A204.1 (cell line): ENCODE measurements at regions not wholly inside any gene's neighbourhood (a gene's known extent, or its start where the extent isn't known, plus 50 kb on each side); places are given as distances from the start of the nearest gene placed in this dataset.
"Not testable (repeated sequence)": the region's sequence is repeated elsewhere in the genome, so short reads cannot be mapped to it uniquely, and the experiment has no call there.

ENCODE experiments used
- FAIRE-seq: peaks from 2 replicates; lab custom pipeline; 2012; peaks lifted over from hg19 to GRCh38; lab: Jason Lieb, UNC

DNA sequence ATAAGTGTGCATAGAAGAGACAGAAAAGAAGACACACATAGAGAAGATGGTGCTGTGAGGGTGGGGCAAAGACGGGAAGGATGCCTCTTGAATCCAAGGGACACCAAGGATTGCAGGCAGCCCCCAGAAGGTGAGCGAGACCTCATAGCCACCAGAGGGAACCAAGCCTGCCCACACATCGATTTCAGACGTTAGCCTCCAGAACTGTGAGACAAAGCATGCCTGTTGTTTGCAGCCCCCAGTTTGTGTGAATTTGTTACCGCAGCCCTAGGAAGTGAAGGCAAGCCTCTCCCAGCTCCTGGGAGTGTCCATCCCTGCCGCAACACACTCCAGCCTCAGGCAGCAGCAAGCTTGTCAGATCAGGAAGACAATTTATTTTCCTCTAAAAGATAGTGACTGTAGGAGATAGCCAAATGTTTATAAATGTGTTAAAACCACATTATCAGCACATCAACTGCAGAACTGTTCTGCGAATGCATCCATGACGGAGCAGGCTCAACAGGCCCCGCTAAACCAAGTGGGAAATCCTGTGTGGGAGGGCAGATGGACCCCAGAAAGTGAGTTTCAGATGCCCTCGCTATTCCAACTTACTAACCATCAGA, 543.3 kb downstream of the MATN1 start:
- no peak for FAIRE-seq

DNA sequence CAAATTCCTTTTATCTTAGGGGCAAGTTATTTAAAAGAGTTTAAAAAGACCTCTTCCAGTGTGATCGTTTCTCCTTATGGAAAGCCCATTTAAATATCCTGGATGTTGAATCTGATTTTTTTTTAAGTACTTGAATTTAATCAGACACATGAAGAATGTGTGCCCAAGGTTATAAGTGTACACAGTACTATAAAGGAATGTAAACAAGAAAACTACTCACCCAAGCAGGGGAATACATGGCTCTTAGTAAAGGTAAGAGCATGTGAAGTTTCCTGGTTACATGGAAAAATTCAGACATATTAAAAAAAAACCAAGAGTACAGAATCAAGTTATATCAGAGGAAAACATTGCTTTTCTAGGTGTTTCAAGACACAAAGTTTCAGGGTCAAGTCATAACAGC, 546.9 kb downstream of the MATN1 start:
- FAIRE-seq: no peak

- no peak for FAIRE-seq
Measured at GRCh38 chr1:30174499-30174898, 548.9 kb downstream of the MATN1 start.

DNA sequence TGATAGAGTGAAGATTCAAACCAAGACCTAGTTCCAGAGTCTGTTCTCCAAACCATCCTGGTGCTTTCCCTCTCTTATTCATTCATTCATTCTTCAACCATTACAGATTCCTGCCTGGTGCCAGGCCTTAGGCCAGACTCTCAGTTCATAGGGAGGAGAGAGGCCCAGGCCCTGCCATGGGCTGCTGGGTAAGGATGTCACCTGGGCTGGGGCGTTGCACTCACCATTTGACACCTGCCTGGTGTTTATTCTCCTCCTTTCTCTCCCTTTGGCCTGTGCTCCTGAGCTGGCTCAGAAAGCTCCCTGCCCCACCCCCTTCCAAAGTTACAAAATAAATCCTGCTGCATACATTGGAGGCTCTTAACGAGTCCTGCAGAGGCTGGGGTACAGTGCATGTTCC, 549.8 kb downstream of the MATN1 start:
- FAIRE-seq: no peak

DNA sequence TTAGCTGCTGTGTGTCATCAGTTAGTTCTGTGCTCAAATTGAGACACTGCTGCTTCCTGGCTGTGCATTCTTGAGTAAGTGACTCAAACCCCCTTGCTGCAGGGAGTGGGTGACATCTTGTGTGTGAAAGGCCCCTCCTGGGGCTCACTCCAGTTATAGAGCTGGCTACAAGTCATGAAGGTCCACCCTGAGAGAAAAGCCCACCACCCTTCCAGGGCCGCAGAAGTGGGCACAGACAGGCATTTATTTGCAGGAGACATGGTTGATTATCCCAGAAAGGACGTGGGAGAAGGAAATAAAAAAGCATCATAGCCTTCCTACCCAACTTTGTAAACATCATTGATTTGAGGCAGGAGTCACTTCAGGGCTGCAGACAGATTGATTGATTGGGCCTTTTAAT, 550.6 kb downstream of the MATN1 start:
- FAIRE-seq: no peak

DNA sequence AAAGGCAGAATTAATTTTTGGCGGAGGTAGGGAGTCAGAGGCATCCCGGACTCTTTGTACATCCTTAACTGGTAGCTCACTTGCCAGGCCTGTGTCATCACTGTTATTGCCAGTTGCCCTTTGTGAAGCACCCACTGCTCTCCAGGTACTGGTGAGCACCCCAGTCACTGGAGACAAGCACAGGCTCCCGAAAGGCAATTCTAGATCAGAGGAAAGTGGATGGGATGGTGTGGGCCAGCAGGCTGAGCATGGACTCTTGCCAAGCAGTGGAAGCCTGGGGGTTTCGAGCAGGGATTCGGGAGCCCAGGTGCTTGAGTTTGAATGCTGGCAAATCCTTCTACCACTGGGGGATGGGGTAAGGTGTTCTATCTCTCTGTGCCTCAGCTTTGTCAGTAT, 551.1 kb downstream of the MATN1 start:
- no peak for FAIRE-seq

DNA sequence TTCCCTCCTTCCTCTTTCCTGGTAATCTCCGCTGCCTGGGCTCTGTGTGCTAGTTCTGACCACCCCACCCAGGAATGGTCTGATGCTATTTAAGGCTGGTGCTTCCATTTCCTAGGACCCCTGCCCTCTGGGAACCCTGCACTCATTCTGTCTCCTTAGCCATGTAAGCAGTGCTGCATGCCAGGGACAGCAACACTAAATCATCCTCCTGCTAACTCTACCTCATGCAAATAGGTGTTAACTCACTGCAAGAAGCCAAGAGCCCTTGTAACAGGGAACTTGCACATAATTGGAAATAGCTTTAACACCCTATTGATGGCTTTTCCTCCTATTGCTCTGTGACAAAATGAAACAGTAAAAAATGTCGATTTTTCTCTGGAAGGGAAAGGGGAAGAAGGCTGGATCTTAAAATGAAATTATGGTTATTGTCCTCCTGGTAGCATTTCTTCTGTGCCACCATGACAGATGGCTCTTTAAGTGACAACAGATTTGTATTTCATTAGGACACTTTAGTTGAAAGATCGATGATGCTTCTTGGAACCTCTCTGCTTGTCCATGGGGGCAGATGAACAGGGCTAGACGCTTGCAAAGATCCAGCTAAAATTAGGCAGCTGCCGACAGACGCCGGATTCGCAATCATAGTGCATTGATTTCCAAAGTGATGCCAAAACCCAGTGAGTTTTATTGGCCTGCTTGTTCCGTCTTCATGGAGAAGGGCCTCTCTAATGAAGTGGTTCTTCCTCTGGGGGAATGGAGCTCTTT, 551.7 kb downstream of the MATN1 start:
- no peak for FAIRE-seq

- no peak for FAIRE-seq
Measured at GRCh38 chr1:30169269-30169668, 554.1 kb downstream of the MATN1 start.

DNA sequence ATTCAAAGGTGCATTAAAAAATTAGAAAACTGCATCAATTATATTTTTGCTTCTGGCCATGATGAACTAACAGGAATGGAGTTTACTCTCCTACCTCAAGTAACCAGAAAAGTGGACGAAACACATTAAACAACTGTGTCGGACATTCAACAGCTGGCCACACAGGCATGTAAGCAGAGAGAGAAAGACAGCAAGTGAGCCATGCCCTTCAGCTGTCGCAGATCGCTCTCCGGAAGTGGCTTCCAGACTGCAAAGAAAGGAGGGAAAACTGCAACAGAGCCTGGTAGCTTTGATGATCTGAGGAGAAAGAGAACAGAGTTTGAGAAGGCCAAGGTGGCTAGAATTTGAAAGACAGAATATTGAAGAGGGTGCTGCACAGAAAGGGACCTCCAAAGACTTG, 557.2 kb downstream of the MATN1 start:
- FAIRE-seq: no peak

DNA sequence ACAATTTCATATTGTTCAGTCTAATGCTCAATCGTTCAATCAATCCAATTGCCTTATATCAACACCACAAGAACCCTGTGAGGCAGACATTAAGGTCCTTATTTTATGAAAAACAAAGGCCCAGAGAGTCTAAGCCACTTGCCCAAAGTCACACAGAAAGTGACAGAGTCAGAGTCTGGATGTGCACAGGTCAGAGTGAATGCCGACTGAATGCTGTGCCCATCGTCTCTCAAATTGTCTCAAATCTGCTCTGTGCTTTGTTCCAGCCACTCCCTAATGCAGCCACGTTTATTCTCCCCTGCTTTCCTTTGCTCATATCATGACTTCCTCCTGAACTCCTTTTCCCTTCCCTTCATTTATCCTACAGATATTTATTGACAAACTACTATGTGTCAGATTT, 558.3 kb downstream of the MATN1 start:
- no peak for FAIRE-seq

DNA sequence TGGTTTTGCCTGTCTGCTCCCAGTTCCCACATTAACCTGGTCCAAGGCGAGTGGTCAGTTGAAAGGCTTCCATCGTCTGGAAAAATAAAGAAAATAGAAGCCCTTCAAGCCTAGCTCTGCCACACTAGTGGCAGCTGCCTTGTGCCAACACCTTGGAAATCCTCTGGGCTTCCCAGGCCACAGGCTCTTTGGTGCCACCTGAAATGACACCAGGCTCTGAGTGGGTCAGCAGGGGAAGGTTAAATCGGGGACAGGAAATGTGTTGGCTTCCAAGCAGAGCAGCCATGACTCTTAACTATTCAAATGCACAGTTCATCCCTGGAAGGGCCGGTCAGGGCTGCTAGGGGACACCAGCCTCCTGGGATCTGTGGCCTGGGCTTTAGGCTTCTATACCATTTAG, 558.7 kb downstream of the MATN1 start:
- no peak for FAIRE-seq

DNA sequence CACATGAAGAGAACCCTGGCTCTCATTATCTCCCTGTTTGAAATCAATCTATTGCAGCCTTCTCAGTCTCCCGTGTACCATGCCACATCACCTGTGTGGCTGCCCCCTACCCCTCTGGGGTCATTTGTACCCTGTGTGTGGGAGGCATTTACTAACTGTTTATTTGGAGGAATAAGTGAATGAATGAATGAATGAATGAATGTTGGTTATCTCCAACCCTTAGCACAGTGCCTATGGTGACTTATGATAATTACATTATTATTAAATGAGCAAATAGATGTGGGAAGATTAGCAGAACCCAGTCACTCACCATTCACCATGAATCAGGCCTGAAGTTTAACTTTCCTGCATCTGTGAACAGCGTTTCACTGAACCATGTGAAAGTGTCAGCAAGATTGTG, 560.8 kb downstream of the MATN1 start:
- FAIRE-seq: no peak

DNA sequence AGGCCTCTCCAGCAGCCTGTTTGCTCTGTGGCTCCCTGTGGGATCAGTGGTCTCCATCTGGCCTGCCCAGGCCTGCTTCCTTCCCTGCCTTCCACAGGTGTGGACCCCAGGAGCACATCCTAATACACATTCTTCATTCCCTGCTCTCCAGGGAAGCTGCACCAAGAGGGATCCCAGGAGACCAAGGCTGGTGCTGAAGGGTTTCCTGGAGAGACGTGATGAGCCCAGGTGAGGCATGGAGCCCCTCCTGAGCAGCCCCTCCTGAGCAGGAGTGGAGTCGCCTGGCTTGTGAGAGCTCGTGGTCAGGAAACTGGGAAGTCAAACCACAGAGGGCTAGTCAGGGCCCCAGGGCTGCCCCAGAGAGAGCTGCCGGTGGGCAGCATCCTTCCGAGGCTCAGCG, 561.4 kb downstream of the MATN1 start:
- no peak for FAIRE-seq

GRCh38 chr1:30160999-30161689, 562.2 kb downstream of the MATN1 start:
- FAIRE-seq: no peak

GRCh38 chr1:30159015-30159414, 564.4 kb downstream of the MATN1 start:
- FAIRE-seq: no peak

DNA sequence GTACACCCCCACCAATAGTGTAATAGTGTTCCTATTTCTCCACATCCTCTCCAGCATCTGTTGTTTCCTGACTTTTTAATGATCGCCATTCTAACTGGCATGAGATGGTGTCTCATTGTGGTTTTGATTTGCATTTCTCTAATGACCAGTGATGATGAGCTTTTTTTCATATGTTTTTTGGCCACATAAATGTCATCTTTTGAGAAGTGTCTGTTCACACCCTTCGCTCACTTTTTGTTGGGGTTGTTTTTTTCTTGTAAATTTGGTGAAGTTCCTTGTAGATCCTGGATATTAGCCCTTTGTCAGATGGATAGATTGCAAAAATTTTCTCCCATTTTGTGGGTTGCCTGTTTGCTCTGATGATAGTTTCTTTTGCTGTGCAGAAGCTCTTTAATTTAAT, 567.7 kb downstream of the MATN1 start:
- FAIRE-seq: not testable (repeated sequence)

- FAIRE-seq: not testable (repeated sequence)
Measured at GRCh38 chr1:30155253-30155652, 568.1 kb downstream of the MATN1 start.

DNA sequence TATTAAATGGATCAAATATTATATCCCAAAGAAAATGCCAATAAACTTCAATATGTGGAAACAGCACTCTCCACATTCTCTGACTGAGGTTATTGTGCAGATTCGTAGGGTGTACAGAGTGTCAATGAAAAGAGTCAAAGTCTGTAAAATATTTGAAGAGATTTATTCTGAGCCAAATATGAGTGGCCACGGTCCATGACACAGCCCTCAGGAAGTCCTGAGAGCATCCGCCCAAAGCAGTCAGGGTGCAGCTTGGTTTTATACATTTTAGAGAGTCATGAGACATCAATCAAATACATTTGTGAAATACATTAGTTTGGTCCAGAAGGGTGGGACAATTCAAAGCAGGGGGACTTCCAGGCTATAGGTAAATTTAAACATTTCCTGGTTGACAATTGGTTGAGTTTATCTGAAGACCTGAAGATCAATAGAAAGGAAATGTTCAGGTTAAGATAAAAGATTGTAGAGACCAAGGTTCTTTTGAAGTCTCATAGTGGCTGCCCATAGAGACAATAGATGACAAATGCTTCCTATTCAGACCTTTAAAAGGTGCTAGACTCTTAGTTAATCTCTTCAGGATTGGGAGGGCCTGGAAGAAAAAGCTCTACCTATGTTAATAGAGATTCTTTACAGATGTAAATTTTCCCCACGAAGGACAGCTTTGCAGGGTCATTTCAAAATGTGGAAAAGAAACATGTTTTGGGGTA, 569.5 kb downstream of the MATN1 start:
- FAIRE-seq: no peak

DNA sequence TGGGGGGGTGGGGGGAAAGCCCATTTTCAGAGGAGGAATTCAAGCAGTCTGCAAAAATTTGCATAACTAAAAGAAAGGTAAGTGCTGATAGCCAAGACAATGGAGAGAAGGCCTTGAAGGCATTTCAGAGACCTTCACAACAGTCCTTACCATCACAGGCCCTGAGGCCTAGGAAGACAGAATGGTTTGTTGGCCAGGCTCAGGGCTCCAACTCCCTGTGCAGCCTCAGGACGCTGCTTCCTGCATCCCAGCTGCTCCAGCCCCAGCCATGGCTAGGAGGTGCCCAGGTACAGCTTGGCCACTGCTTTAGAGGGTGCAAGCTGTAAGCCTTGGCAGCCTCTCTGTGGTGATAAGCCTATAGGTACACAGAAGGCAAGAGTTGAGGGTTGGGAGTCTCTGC, 571.6 kb downstream of the MATN1 start:
- FAIRE-seq: no peak

GRCh38 chr1:30151119-30151518, 572.3 kb downstream of the MATN1 start:
- no peak for FAIRE-seq

DNA sequence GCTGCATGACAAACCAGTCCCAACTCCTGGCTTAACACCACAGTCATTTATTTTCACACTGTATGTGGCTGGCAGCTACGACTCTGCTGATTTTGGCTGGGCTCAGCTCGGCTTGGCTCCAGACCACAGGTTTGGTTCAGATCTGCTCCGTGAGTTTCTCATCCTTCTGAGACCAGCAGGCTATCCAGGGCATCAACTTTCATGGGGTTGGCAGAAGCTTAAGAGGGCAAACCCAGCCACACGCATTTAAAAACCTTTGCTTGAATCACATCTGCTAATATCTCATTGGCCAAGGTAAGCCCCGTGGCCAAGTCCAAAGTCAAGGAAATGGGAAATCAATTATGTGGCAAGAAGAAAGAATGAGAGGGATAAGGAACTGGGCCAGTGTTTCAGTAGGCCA, 574.2 kb downstream of the MATN1 start:
- no peak for FAIRE-seq

DNA sequence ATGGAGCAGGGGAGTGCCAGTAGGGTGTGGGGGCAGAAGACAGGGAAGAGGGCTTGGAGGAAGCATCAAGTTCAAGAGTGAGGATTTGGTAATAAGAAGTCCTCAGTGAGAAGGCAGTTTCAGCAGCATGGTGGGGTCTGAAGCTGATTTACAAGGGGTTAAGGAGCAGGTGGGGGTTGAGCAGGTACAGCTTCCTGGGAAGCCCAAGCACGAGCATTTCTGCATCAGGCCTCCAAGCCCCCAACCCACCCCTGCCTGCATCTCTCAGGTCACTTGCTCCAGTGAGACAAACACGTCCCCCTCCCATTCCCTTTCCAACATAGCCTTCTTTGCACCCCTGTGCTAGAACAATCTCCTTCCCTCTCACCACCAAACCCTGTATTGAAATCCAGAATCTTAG, 574.7 kb downstream of the MATN1 start:
- FAIRE-seq: no peak

DNA sequence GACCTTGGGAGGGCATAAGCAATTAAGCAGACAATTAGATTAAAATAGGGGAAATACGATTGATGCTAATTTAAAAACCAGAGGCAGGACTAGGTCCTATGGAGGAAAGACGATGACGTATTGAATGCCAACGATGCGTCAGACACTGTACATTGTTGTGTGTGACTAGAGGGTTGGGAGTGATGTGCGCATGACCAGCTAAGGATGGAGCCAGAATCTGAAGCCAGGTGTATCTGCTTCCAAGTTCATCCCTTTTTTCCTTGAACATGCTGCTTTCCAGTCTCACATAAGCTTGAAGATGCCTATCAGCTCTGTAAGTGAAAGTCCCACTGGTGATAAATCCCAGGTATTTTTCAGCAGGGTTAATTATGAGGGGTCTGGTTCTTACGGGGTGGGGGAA, 576.2 kb downstream of the MATN1 start:
- no peak for FAIRE-seq
